ENCODE measurements at regions not wholly inside any gene's neighbourhood (a gene's known extent, or its start where the extent isn't known, plus 50 kb on each side); places are given as distances from the start of the nearest gene placed in this dataset.

GRCh38 chr18:2191180-2191790 is 380.0 kb downstream of the METTL4 start:
- Histone ChIP-seq H3K4me3 (ENCODE audit: low read depth, low read length) (no peak overlapping the region), H3K79me1 (ENCODE audit: low read length) (no peaks in the 10 kb centered on the region), H3K36me3 (ENCODE audit: control insufficient read depth in 1 of 2, insufficient read depth in 2 of 2, low read length in 2 of 2) (no peaks in the 10 kb centered on the region), H3K79me2 (ENCODE audit: control insufficient read depth, insufficient read depth, low read length, poor library complexity) (no peaks in the 10 kb centered on the region), H2BK12ac (ENCODE audit: low read length) (no peak overlapping the region), H2BK120ac (ENCODE audit: insufficient read depth, low read length, poor library complexity) (no peak overlapping the region), H3K27ac (ENCODE audit: low read depth, low read length) (no peak overlapping the region), H3K4me1 (ENCODE audit: control insufficient read depth in 1 of 2, insufficient read depth in 2 of 2, low read length in 2 of 2) (no peaks in the 10 kb centered on the region), H3K4ac (ENCODE audit: low read depth, low read length) (no peak overlapping the region), H4K8ac (ENCODE audit: low read depth, low read length) (no peak overlapping the region), H2AK5ac (ENCODE audit: low read length) (no peak overlapping the region), H3K9me3 (ENCODE audit: insufficient read depth, low read depth, low read length) (no peaks in the 10 kb centered on the region), H3K23ac (ENCODE audit: low read length) (no peak overlapping the region), H3K4me2 (ENCODE audit: low read length) (no peak overlapping the region), H4K91ac (ENCODE audit: low read depth, low read length) (no peak overlapping the region), H4K12ac (ENCODE audit: low read depth, low read length) (no peak overlapping the region), H3K9ac (ENCODE audit: low read length) (no peak overlapping the region), H2BK5ac (ENCODE audit: low read depth, low read length, poor library complexity) (no peak overlapping the region), H3K14ac (ENCODE audit: low read length) (no peak overlapping the region), H3K27me3 (ENCODE audit: insufficient read depth, low read length) (no peaks in the 10 kb centered on the region), H2AFZ (ENCODE audit: insufficient read depth, low read length, poor library complexity) (no peak overlapping the region), H3K18ac (ENCODE audit: low read length) (no peak overlapping the region)
- WGBS (ENCODE audit: extremely low coverage, insufficient coverage, insufficient read length) = no CpG with 5 or more reads among the region's 3 CpGs
- DNase-seq = peak in 1 of 2 donors; percentile 87

GRCh38 chr18:2192562-2192961 is 378.7 kb downstream of the METTL4 start:
- Histone ChIP-seq H3K79me1 (ENCODE audit: low read length) (no peaks in the 10 kb centered on the region), H2AFZ (ENCODE audit: insufficient read depth, low read length, poor library complexity) (no peak overlapping the region), H3K9me3 (ENCODE audit: insufficient read depth, low read depth, low read length) (no peaks in the 10 kb centered on the region), H2BK12ac (ENCODE audit: low read length) (no peak overlapping the region), H2BK5ac (ENCODE audit: low read depth, low read length, poor library complexity) (no peak overlapping the region), H4K12ac (ENCODE audit: low read depth, low read length) (no peak overlapping the region), H2AK5ac (ENCODE audit: low read length) (no peak overlapping the region), H3K27me3 (ENCODE audit: insufficient read depth, low read length) (no peaks in the 10 kb centered on the region), H3K4me1 (ENCODE audit: control insufficient read depth in 1 of 2, insufficient read depth in 2 of 2, low read length in 2 of 2) (no peaks in the 10 kb centered on the region), H3K4me2 (ENCODE audit: low read length) (no peak overlapping the region), H3K4me3 (ENCODE audit: low read depth, low read length) (no peak overlapping the region), H3K23ac (ENCODE audit: low read length) (no peak overlapping the region), H3K27ac (ENCODE audit: low read depth, low read length) (no peak overlapping the region), H3K36me3 (ENCODE audit: control insufficient read depth in 1 of 2, insufficient read depth in 2 of 2, low read length in 2 of 2) (no peaks in the 10 kb centered on the region), H4K8ac (ENCODE audit: low read depth, low read length) (no peak overlapping the region), H3K79me2 (ENCODE audit: control insufficient read depth, insufficient read depth, low read length, poor library complexity) (no peaks in the 10 kb centered on the region), H3K14ac (ENCODE audit: low read length) (no peak overlapping the region), H3K9ac (ENCODE audit: low read length) (no peak overlapping the region), H3K4ac (ENCODE audit: low read depth, low read length) (no peak overlapping the region), H2BK120ac (ENCODE audit: insufficient read depth, low read length, poor library complexity) (no peak overlapping the region), H4K91ac (ENCODE audit: low read depth, low read length) (no peak overlapping the region), H3K18ac (ENCODE audit: low read length) (no peak overlapping the region)
- WGBS (ENCODE audit: extremely low coverage, insufficient coverage, insufficient read length) = no CpG with 5 or more reads among the region's 4 CpGs
- peak in 1 of 2 donors; percentile 65 for DNase-seq

GRCh38 chr18:2197946-2198345 is 373.4 kb downstream of the METTL4 start:
- Histone ChIP-seq H3K4me3 (ENCODE audit: low read depth, low read length) (no peak overlapping the region), H3K4me1 (ENCODE audit: control insufficient read depth in 1 of 2, insufficient read depth in 2 of 2, low read length in 2 of 2) (no peaks in the 10 kb centered on the region), H3K18ac (ENCODE audit: low read length) (no peak overlapping the region), H2AFZ (ENCODE audit: insufficient read depth, low read length, poor library complexity) (no peak overlapping the region), H3K79me1 (ENCODE audit: low read length) (no peaks in the 10 kb centered on the region), H4K8ac (ENCODE audit: low read depth, low read length) (no peak overlapping the region), H2BK120ac (ENCODE audit: insufficient read depth, low read length, poor library complexity) (no peak overlapping the region), H2BK12ac (ENCODE audit: low read length) (no peak overlapping the region), H3K9ac (ENCODE audit: low read length) (no peak overlapping the region), H3K23ac (ENCODE audit: low read length) (no peak overlapping the region), H3K36me3 (ENCODE audit: control insufficient read depth in 1 of 2, insufficient read depth in 2 of 2, low read length in 2 of 2) (no peaks in the 10 kb centered on the region), H3K27me3 (ENCODE audit: insufficient read depth, low read length) (no peaks in the 10 kb centered on the region), H3K79me2 (ENCODE audit: control insufficient read depth, insufficient read depth, low read length, poor library complexity) (no peaks in the 10 kb centered on the region), H3K27ac (ENCODE audit: low read depth, low read length) (no peak overlapping the region), H3K4me2 (ENCODE audit: low read length) (no peak overlapping the region), H3K9me3 (ENCODE audit: insufficient read depth, low read depth, low read length) (no peaks in the 10 kb centered on the region), H2BK5ac (ENCODE audit: low read depth, low read length, poor library complexity) (no peak overlapping the region), H4K91ac (ENCODE audit: low read depth, low read length) (no peak overlapping the region), H4K12ac (ENCODE audit: low read depth, low read length) (no peak overlapping the region), H2AK5ac (ENCODE audit: low read length) (no peak overlapping the region), H3K14ac (ENCODE audit: low read length) (no peak overlapping the region), H3K4ac (ENCODE audit: low read depth, low read length) (no peak overlapping the region)
- WGBS (ENCODE audit: extremely low coverage, insufficient coverage, insufficient read length) = no CpG with 5 or more reads among the region's 4 CpGs
- no peak for DNase-seq

GRCh38 chr18:2199060-2199459 is 372.2 kb downstream of the METTL4 start:
- no peaks in the 10 kb centered on the region for H3K9me3 ChIP-seq (ENCODE audit: insufficient read depth, low read depth, low read length)
- no peak overlapping the region for H3K9ac ChIP-seq (ENCODE audit: low read length)
- H3K14ac ChIP-seq (ENCODE audit: low read length) = no peak overlapping the region
- no peaks in the 10 kb centered on the region for H3K27me3 ChIP-seq (ENCODE audit: insufficient read depth, low read length)
- no peak overlapping the region for H3K27ac ChIP-seq (ENCODE audit: low read depth, low read length)
- H3K36me3 ChIP-seq (ENCODE audit: control insufficient read depth in 1 of 2, insufficient read depth in 2 of 2, low read length in 2 of 2) = no peaks in the 10 kb centered on the region
- H3K79me1 ChIP-seq (ENCODE audit: low read length) = no peaks in the 10 kb centered on the region
- no peak overlapping the region for H3K4me3 ChIP-seq (ENCODE audit: low read depth, low read length)
- H4K12ac ChIP-seq (ENCODE audit: low read depth, low read length) = no peak overlapping the region
- no peak overlapping the region for H2BK5ac ChIP-seq (ENCODE audit: low read depth, low read length, poor library complexity)
- DNase-seq = no peak
- no peaks in the 10 kb centered on the region for H3K79me2 ChIP-seq (ENCODE audit: control insufficient read depth, insufficient read depth, low read length, poor library complexity)
- no peak overlapping the region for H2BK120ac ChIP-seq (ENCODE audit: insufficient read depth, low read length, poor library complexity)
- H3K4me1 ChIP-seq (ENCODE audit: control insufficient read depth in 1 of 2, insufficient read depth in 2 of 2, low read length in 2 of 2) = no peaks in the 10 kb centered on the region
- H3K23ac ChIP-seq (ENCODE audit: low read length) = no peak overlapping the region
- H3K4me2 ChIP-seq (ENCODE audit: low read length) = no peak overlapping the region
- no peak overlapping the region for H4K8ac ChIP-seq (ENCODE audit: low read depth, low read length)
- no CpG with 5 or more reads among the region's 2 CpGs for WGBS (ENCODE audit: extremely low coverage, insufficient coverage, insufficient read length)
- H2AFZ ChIP-seq (ENCODE audit: insufficient read depth, low read length, poor library complexity) = no peak overlapping the region
- no peak overlapping the region for H4K91ac ChIP-seq (ENCODE audit: low read depth, low read length)
- H3K18ac ChIP-seq (ENCODE audit: low read length) = no peak overlapping the region
- H3K4ac ChIP-seq (ENCODE audit: low read depth, low read length) = no peak overlapping the region
- no peak overlapping the region for H2BK12ac ChIP-seq (ENCODE audit: low read length)
- no peak overlapping the region for H2AK5ac ChIP-seq (ENCODE audit: low read length)

Data from trophoblast cell (in vitro differentiated cells and primary cell).